ENCODE measurements at regions not wholly inside any gene's neighbourhood (a gene's known extent, or its start where the extent isn't known, plus 50 kb on each side); places are given as distances from the start of the nearest gene placed in this dataset.

GRCh38 chr7:81339946-81340345, 421.1 kb upstream of the SEMA3C start:
- Histone ChIP-seq H3K4me1 (ENCODE audit: low read depth) (no peaks in the 10 kb centered on the region), H3K36me3 (ENCODE audit: low read depth) (no peaks in the 10 kb centered on the region), H3K4me3 (no peak overlapping the region), H3K9me3 (no peaks in the 10 kb centered on the region)
- no peak for DNase-seq
- TF ChIP-seq CTCF (IDR thresholded peaks at IDR 0.05): no peak
- ATAC-seq: no peak
- intact Hi-C loops (cut with DNase I, micrococcal nuclease): no loop called here

- Histone ChIP-seq H3K9me3 (no peaks in the 10 kb centered on the region), H3K4me3 (no peak overlapping the region), H3K4me1 (ENCODE audit: low read depth) (no peaks in the 10 kb centered on the region), H3K36me3 (ENCODE audit: low read depth) (no peaks in the 10 kb centered on the region)
- intact Hi-C loops (cut with DNase I, micrococcal nuclease): no loop called here
- no peak for TF ChIP-seq CTCF (IDR thresholded peaks at IDR 0.05)
- DNase-seq (no peak), ATAC-seq (no peak)
These were observed 414.7 kb upstream of the SEMA3C start for GRCh38 chr7:81333536-81333935.

GRCh38 chr7:81333004-81333403, 414.2 kb upstream of the SEMA3C start:
- H3K36me3 ChIP-seq (ENCODE audit: low read depth): no peaks in the 10 kb centered on the region
- H3K9me3 ChIP-seq: no peaks in the 10 kb centered on the region
- H3K4me1 ChIP-seq (ENCODE audit: low read depth): no peaks in the 10 kb centered on the region
- no peak for DNase-seq
- intact Hi-C loops (cut with DNase I, micrococcal nuclease): no loop called here
- H3K4me3 ChIP-seq: no peak overlapping the region
- TF ChIP-seq CTCF (IDR thresholded peaks at IDR 0.05): no peak
- ATAC-seq: no peak

GRCh38 chr7:81331061-81332018, 412.5 kb upstream of the SEMA3C start:
- H3K4me3 ChIP-seq: no peak overlapping the region
- H3K4me1 ChIP-seq (ENCODE audit: low read depth): no peaks in the 10 kb centered on the region
- intact Hi-C loops (cut with DNase I, micrococcal nuclease): no loop called here
- H3K9me3 ChIP-seq: no peaks in the 10 kb centered on the region
- TF ChIP-seq CTCF (IDR thresholded peaks at IDR 0.05): no peak
- ATAC-seq (no peak), DNase-seq (no peak)
- no peaks in the 10 kb centered on the region for H3K36me3 ChIP-seq (ENCODE audit: low read depth)

GRCh38 chr7:81330108-81330507, 411.3 kb upstream of the SEMA3C start:
- no peak for TF ChIP-seq CTCF (IDR thresholded peaks at IDR 0.05)
- Histone ChIP-seq H3K36me3 (ENCODE audit: low read depth) (no peaks in the 10 kb centered on the region), H3K4me3 (no peak overlapping the region), H3K9me3 (no peaks in the 10 kb centered on the region), H3K4me1 (ENCODE audit: low read depth) (no peaks in the 10 kb centered on the region)
- intact Hi-C loops (cut with DNase I, micrococcal nuclease): no loop called here
- ATAC-seq: peak; percentile 98
- DNase-seq: peak in 1 of 3 donors; percentile 46
